ENCODE measurements at regions not wholly inside any gene's neighbourhood (a gene's known extent, or its start where the extent isn't known, plus 50 kb on each side); places are given as distances from the start of the nearest gene placed in this dataset.

DNA sequence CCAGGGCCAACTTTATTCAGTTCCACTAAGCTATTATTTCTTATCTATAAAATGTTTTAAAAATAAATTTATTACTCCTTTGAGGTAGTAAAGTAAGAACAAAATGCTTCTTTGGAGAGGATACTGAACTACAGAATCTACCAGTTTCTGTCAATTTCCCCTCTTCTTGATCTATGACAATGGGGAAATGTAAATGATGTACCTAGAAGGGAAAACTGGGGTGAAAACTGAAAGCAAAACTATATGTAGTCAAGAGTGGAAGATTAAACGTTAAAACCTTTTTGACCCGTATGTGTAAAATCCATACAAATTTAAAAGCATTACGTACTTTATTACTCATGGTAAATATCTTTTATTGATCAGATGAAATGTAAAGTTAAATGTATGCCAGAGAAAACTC is 1287.8 kb upstream of the TMEFF2 start:
- no peaks in the 10 kb centered on the region for H3K36me3 ChIP-seq (ENCODE audit: control insufficient read depth in 2 of 4, insufficient read depth in 4 of 4, low read length in 3 of 4)
- no peaks in the 10 kb centered on the region for H3K4me1 ChIP-seq (replicated peaks in 1 of 4; ENCODE audit: control insufficient read depth in 3 of 4, insufficient read depth in 4 of 4, low read length in 3 of 4)
- H4K8ac ChIP-seq (ENCODE audit: extremely low read depth, insufficient read depth, low read length), result no peak overlapping the region
- no peak overlapping the region for H3K4me2 ChIP-seq (ENCODE audit: insufficient read depth in 1 of 2, low read depth in 2 of 2, low read length in 2 of 2)
- 89% methylated on average over 3 of the region's 3 CpGs; no CpG with 5 or more reads in 1 of the 2 experiments for WGBS, 2 experiments (ENCODE audit: extremely low coverage in 1 of 2, insufficient coverage in 1 of 2, insufficient read length in 1 of 2, insufficient replicate concordance in 2 of 2, low coverage in 1 of 2, low lambda C conversion rate in 2 of 2, missing lambda C conversion rate in 1 of 2)
- no peak overlapping the region for H3K56ac ChIP-seq (replicated peaks; ENCODE audit: insufficient read length, low read depth, low read length)
- H3K14ac ChIP-seq (ENCODE audit: insufficient read length), result no peak overlapping the region
- H3K9me3 ChIP-seq (ENCODE audit: insufficient read depth in 2 of 2, low read depth in 1 of 2, low read length in 1 of 2), result no peaks in the 10 kb centered on the region
- no peak overlapping the region for H2AK5ac ChIP-seq (ENCODE audit: low read depth, low read length)
- no peaks in the 10 kb centered on the region for H3K79me1 ChIP-seq (ENCODE audit: low read depth, low read length)
- FAIRE-seq, result no peak
- no peaks in the 10 kb centered on the region for H3K27me3 ChIP-seq (replicated peaks in 1 of 4; ENCODE audit: control insufficient read depth in 3 of 4, extremely low read depth in 1 of 4, insufficient read depth in 3 of 4, low read length in 3 of 4)
- H3K9ac ChIP-seq (replicated peaks in 1 of 4; ENCODE audit: extremely low read depth in 1 of 4, low read depth in 3 of 4, low read length in 3 of 4), result no peak overlapping the region
- H2BK5ac ChIP-seq (ENCODE audit: low read depth, low read length), result no peak overlapping the region
- H2BK12ac ChIP-seq (ENCODE audit: low read depth, low read length), result no peak overlapping the region
- H2BK20ac ChIP-seq (ENCODE audit: low read length), result no peak overlapping the region
- H4K91ac ChIP-seq (replicated peaks; ENCODE audit: insufficient read length, low read length), result no peak overlapping the region
- no peaks in the 10 kb centered on the region for H4K20me1 ChIP-seq (replicated peaks in 1 of 2; ENCODE audit: control insufficient read depth in 1 of 2, insufficient read depth in 2 of 2, low read length in 2 of 2)
- no peak overlapping the region for H3K27ac ChIP-seq (ENCODE audit: low read depth, low read length)
- no peak overlapping the region for H2BK15ac ChIP-seq (ENCODE audit: low read length)
- no peak overlapping the region for H4K5ac ChIP-seq (ENCODE audit: insufficient read length, low read depth, low read length)
- no peak for DNase-seq (ENCODE audit: low read depth in 1 of 2, low spot score in 2 of 2)
- H3K4me3 ChIP-seq (ENCODE audit: extremely low read depth in 1 of 4, insufficient read depth in 2 of 4, low read depth in 3 of 4, low read length in 4 of 4), result no peak overlapping the region
- H3K4ac ChIP-seq (replicated peaks; ENCODE audit: insufficient read length, low read depth, low read length), result no peak overlapping the region
- no peaks in the 10 kb centered on the region for H3K79me2 ChIP-seq (ENCODE audit: control insufficient read depth in 1 of 2, insufficient read depth in 2 of 2, low read length in 2 of 2)
- CTCF ChIA-PET (ENCODE audit: partially characterized antibody), result no interaction called here
- no peak overlapping the region for H2BK120ac ChIP-seq (replicated peaks; ENCODE audit: low read depth, low read length)
- POLR2A ChIA-PET (ENCODE audit: partially characterized antibody), result interaction anchor here (0.6 kb wide), 1 partner anchor 26 kb away, joined by 3 read pairs; no protein-coding TSS in a partner anchor
- no peaks in the 10 kb centered on the region for H3K23me2 ChIP-seq (ENCODE audit: low read depth, low read length)
- no peak overlapping the region for H2AFZ ChIP-seq (ENCODE audit: low read length)
- no peak overlapping the region for H3K23ac ChIP-seq (ENCODE audit: insufficient read length)
- H3K18ac ChIP-seq (ENCODE audit: extremely low read depth, low read length), result no peak overlapping the region
- TF ChIP-seq ASH2L (IDR thresholded peaks at IDR 0.05; ENCODE audit: low read length), result no peak
- TF ChIP-seq POLR2AphosphoS5 (IDR thresholded peaks at IDR 0.05; ENCODE audit: low read depth, low read length), result no peak
- no peak for TF ChIP-seq POU5F1 (IDR thresholded peaks at IDR 0.05; ENCODE audit: low read depth, low read length)
- TF ChIP-seq MAX (IDR thresholded peaks at IDR 0.05), result no peak
- no peak for TF ChIP-seq SRF (IDR thresholded peaks at IDR 0.05; ENCODE audit: low read depth, low read length)
- no peak for TF ChIP-seq CBX8 (IDR thresholded peaks at IDR 0.05; ENCODE audit: borderline replicate concordance, low read depth, low read length)
- no peak for TF ChIP-seq HDAC6 (IDR thresholded peaks at IDR 0.05; ENCODE audit: low read depth, low read length)
- no peak for TF ChIP-seq KDM4A (IDR thresholded peaks at IDR 0.05; ENCODE audit: low read depth, low read length, severe bottlenecking)
- TF ChIP-seq ZNF274 (IDR thresholded peaks at IDR 0.05; ENCODE audit: borderline replicate concordance, extremely low read depth, low read length), result no peak
- TF ChIP-seq RXRA (IDR thresholded peaks at IDR 0.05; ENCODE audit: insufficient read depth, low read depth, low read length), result no peak
- TF ChIP-seq, protein P1, sequence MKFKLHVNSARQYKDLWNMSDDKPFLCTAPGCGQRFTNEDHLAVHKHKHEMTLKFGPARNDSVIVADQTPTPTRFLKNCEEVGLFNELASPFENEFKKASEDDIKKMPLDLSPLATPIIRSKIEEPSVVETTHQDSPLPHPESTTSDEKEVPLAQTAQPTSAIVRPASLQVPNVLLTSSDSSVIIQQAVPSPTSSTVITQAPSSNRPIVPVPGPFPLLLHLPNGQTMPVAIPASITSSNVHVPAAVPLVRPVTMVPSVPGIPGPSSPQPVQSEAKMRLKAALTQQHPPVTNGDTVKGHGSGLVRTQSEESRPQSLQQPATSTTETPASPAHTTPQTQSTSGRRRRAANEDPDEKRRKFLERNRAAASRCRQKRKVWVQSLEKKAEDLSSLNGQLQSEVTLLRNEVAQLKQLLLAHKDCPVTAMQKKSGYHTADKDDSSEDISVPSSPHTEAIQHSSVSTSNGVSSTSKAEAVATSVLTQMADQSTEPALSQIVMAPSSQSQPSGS (IDR thresholded peaks at IDR 0.05; ENCODE audit: low read length), result no peak
- no peak for TF ChIP-seq SP1 (IDR thresholded peaks at IDR 0.05; ENCODE audit: low read depth, low read length)
- TF ChIP-seq FOSL1 (IDR thresholded peaks at IDR 0.05; ENCODE audit: insufficient read depth, low read depth, low read length), result no peak
- TF ChIP-seq BRCA1 (IDR thresholded peaks at IDR 0.05; ENCODE audit: low read depth, low read length), result no peak
